KMS-11 (cell line): ENCODE measurements at regions not wholly inside any gene's neighbourhood (a gene's known extent, or its start where the extent isn't known, plus 50 kb on each side); places are given as distances from the start of the nearest gene placed in this dataset.

Experiments used
- H2AFZ ChIP-seq: fragments of 200-600 bp; sonication (generic); 2 replicates; pipeline ENCODE4 v1.6.1; 2016; ENCODE audit warnings: antibody characterized with exemption, mixed run types, low read depth
- H3K27ac ChIP-seq: fragments of 200-600 bp; sonication (generic); 2 replicates; pipeline ENCODE4 v1.6.1; 2016; ENCODE audit warnings: mild to moderate bottlenecking, mixed run types
- H3K27me3 ChIP-seq: fragments of 200-600 bp; sonication (generic); 2 replicates; pipeline ENCODE4 v1.6.1; 2017; ENCODE audit warnings: mild to moderate bottlenecking, low read depth, mixed run types, moderate library complexity; ENCODE audit not compliant: insufficient read depth
- H3K36me3 ChIP-seq: fragments of 200-600 bp; sonication (generic); 2 replicates; pipeline ENCODE4 v1.6.1; 2017; ENCODE audit warnings: mild to moderate bottlenecking, mixed run types; ENCODE audit not compliant: insufficient read depth
- H3K4me1 ChIP-seq: fragments of 200-600 bp; sonication (generic); 2 replicates; pipeline ENCODE4 v1.6.1; 2016; ENCODE audit warnings: mild to moderate bottlenecking, low read depth, mixed run types; ENCODE audit not compliant: poor library complexity, severe bottlenecking
- H3K4me2 ChIP-seq: fragments of 200-600 bp; sonication (generic); 2 replicates; pipeline ENCODE4 v1.7.0; 2016; ENCODE audit warnings: mild to moderate bottlenecking, mixed run types
- H3K4me3 ChIP-seq: fragments of 200-600 bp; sonication (generic); IDR thresholded peaks from 2 replicates; pipeline ENCODE4 v1.6.1; 2017; ENCODE audit warnings: low read depth, low read length, mixed read lengths; ENCODE audit not compliant: insufficient read depth
- H3K79me2 ChIP-seq: fragments of 200-600 bp; sonication (generic); 2 replicates; pipeline ENCODE4 v1.6.1; 2016; ENCODE audit warnings: low read depth, mixed run types; ENCODE audit not compliant: insufficient read depth
- H3K9ac ChIP-seq: fragments of 200-600 bp; sonication (generic); 2 replicates; pipeline ENCODE4 v1.6.1; 2016; ENCODE audit warnings: mild to moderate bottlenecking, mixed run types
- H4K20me1 ChIP-seq: fragments of 200-600 bp; sonication (generic); 2 replicates; pipeline ENCODE4 v1.6.1; 2016; ENCODE audit warnings: mild to moderate bottlenecking, mixed run types; ENCODE audit not compliant: insufficient read depth
- CTCF ChIP-seq: fragments of 200-600 bp; sonication (generic); conservative IDR thresholded peaks from 2 replicates; pipeline ENCODE4 v1.6.1; 2017; ENCODE audit warnings: low read depth, mild to moderate bottlenecking, antibody characterized with exemption, low read length, moderate library complexity, mixed read lengths

GRCh38 chr17:12599186-12599920, 66.3 kb upstream of the MYOCD start:
- H4K20me1 ChIP-seq = no peaks in the 10 kb centered on the region
- H3K4me1 ChIP-seq = no peaks in the 10 kb centered on the region
- H3K4me3 ChIP-seq = no peak overlapping the region
- H2AFZ ChIP-seq = no peak overlapping the region
- no peak overlapping the region for H3K4me2 ChIP-seq
- no peak for TF ChIP-seq CTCF
- H3K79me2 ChIP-seq = no peaks in the 10 kb centered on the region
- H3K27ac ChIP-seq = no peak overlapping the region
- no peaks in the 10 kb centered on the region for H3K36me3 ChIP-seq
- H3K27me3 ChIP-seq = no peaks in the 10 kb centered on the region
- no peak overlapping the region for H3K9ac ChIP-seq

GRCh38 chr17:12600349-12600748, 65.3 kb upstream of the MYOCD start:
- Histone ChIP-seq H3K4me2 (no peak overlapping the region), H3K79me2 (no peaks in the 10 kb centered on the region)

GRCh38 chr17:12603566-12603965, 62.1 kb upstream of the MYOCD start:
- no peak overlapping the region for H3K4me2 ChIP-seq
- no peak overlapping the region for H3K9ac ChIP-seq
- H4K20me1 ChIP-seq = no peaks in the 10 kb centered on the region
- no peak overlapping the region for H2AFZ ChIP-seq
- no peaks in the 10 kb centered on the region for H3K79me2 ChIP-seq
- H3K4me1 ChIP-seq = no peaks in the 10 kb centered on the region
- no peak overlapping the region for H3K27ac ChIP-seq
- no peaks in the 10 kb centered on the region for H3K27me3 ChIP-seq
- TF ChIP-seq CTCF = no peak
- no peaks in the 10 kb centered on the region for H3K36me3 ChIP-seq
- H3K4me3 ChIP-seq = no peak overlapping the region

More at GRCh38 chr17:12600349-12600748, 65.3 kb upstream of the MYOCD start:
- Histone ChIP-seq H3K27me3 (no peaks in the 10 kb centered on the region), H3K4me3 (no peak overlapping the region), H2AFZ (no peak overlapping the region), H4K20me1 (no peaks in the 10 kb centered on the region), H3K9ac (no peak overlapping the region), H3K27ac (no peak overlapping the region), H3K36me3 (no peaks in the 10 kb centered on the region), H3K4me1 (no peaks in the 10 kb centered on the region)
- TF ChIP-seq CTCF = no peak

- Histone ChIP-seq H3K27me3 (no peaks in the 10 kb centered on the region), H3K36me3 (no peaks in the 10 kb centered on the region), H4K20me1 (no peaks in the 10 kb centered on the region), H3K4me1 (no peaks in the 10 kb centered on the region), H3K79me2 (no peaks in the 10 kb centered on the region), H3K4me2 (no peak overlapping the region), H3K4me3 (no peak overlapping the region), H2AFZ (no peak overlapping the region), H3K9ac (no peak overlapping the region), H3K27ac (no peak overlapping the region)
- TF ChIP-seq CTCF = no peak
These were observed 60.5 kb upstream of the MYOCD start for GRCh38 chr17:12605222-12605621.
